HCT116 (cell line): ENCODE measurements at regions not wholly inside any gene's neighbourhood (a gene's known extent, or its start where the extent isn't known, plus 50 kb on each side); places are given as distances from the start of the nearest gene placed in this dataset.

Experiments used
- CTCF ChIP-seq, 3 experiments: fragments of 200-600 bp in 1 of 3; sonication (generic) in 1 of 3; IDR thresholded peaks in 2 of 3; conservative IDR thresholded peaks in 1 of 3; 2 replicates each; pipeline ENCODE4 v1.5.1; 2012 to 2017; ENCODE audit warnings: low read depth in 2 of 3, low read length in 2 of 3, antibody characterized with exemption in 1 of 3, borderline replicate concordance in 1 of 3, control low read depth in 1 of 3, mild to moderate bottlenecking in 1 of 3, mixed read lengths in 1 of 3, mixed run types in 1 of 3, moderate library complexity in 1 of 3; ENCODE audit not compliant: insufficient read depth in 1 of 3
- MAX ChIP-seq: IDR thresholded peaks from 2 replicates; pipeline ENCODE4 v1.6.1; 2012
- SP1 ChIP-seq: IDR thresholded peaks from 2 replicates; pipeline ENCODE4 v1.6.1; 2012; ENCODE audit warnings: low read depth

DNA sequence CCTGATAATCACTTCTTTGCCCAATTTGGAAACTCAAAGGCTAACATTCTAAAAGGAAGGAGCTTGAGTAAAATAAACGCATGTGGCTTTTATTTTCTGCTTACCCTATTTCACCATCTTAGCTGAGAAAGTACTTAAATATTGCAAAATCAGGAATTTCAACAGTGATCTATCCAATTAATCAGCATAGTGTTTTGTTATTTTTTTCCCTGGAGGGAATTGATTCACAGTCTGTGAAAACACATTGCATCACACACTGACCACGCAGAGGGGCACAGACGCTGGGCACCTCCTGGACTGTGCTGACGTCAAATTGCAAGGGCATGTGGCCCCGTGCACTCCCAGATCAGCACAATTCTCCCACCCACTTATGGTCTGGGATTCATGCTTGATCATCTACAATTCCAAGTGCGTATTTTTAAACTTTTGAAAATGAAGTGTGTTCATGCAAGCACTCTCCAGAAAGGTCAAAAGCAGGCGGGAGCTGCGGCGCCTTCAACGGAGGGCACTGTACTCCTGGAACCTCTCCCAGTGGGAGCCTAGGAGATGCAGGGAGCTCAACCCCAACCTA is 320.6 kb upstream of the PPARGC1A start:
- TF ChIP-seq SP1, result no peak
- TF ChIP-seq CTCF (IDR thresholded peaks at IDR 0.05 in 2 of 3, conservative IDR thresholded peaks at IDR 0.05 in 1 of 3; ENCODE audit: borderline replicate concordance in 1 of 3, insufficient read depth in 1 of 3, low read depth in 2 of 3, low read length in 2 of 3), result no peak
- no peak for TF ChIP-seq MAX
